ENCODE measurements at regions not wholly inside any gene's neighbourhood (a gene's known extent, or its start where the extent isn't known, plus 50 kb on each side); places are given as distances from the start of the nearest gene placed in this dataset.
A peak's percentile ranks its signal among the peaks of the same experiment; 100 is the strongest.

GRCh38 chr17:56047331-56047730 lies 105.9 kb upstream of the ANKFN1 start:
- no CpG with 5 or more reads among the region's 5 CpGs for WGBS, 2 donors (ENCODE audit: extremely low coverage in 2 of 2, insufficient read length in 2 of 2, insufficient replicate concordance in 1 of 2)
- H3K18ac ChIP-seq (ENCODE audit: low read length) = no peak overlapping the region

DNA sequence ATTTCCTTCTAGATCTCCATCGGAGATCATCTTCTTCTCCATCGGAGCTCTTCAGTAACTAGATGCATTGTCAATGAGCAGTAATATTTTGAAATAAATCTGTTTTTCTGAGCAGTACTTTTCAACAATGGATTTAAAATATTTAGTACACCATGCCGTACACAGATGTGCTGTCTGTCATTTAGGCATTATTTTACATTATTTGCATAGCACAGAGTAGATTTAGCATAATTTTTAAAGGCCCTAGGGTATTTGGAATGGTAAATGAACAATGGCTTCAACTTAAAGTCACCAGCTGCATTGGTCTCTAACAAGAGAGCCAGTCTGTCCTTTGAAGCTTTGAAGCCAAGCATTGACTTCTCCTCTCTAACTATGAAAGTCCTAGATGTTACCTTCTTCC lies 95.4 kb upstream of the ANKFN1 start:
- no peak overlapping the region for H4K8ac ChIP-seq (ENCODE audit: low read depth, low read length)
- H3K23ac ChIP-seq (ENCODE audit: low read depth, low read length, poor library complexity) = no peak overlapping the region
- no peak overlapping the region for H4K91ac ChIP-seq (ENCODE audit: low read depth, low read length, poor library complexity)
- H3K4ac ChIP-seq (ENCODE audit: low read length) = no peak overlapping the region
- H3K27me3 ChIP-seq (ENCODE audit: control insufficient read depth in 3 of 3, insufficient read depth in 3 of 3, low read depth in 1 of 3, low read length in 3 of 3) = no peaks in the 10 kb centered on the region
- no CpG with 5 or more reads among the region's 3 CpGs for WGBS, 2 donors (ENCODE audit: extremely low coverage in 2 of 2, insufficient read length in 2 of 2, insufficient replicate concordance in 1 of 2)
- no peak overlapping the region for H2AK5ac ChIP-seq (ENCODE audit: low read depth, low read length)
- H2BK120ac ChIP-seq (ENCODE audit: low read depth, low read length) = no peak overlapping the region
- no peak overlapping the region for H3K9ac ChIP-seq (ENCODE audit: low read depth, low read length, poor library complexity)
- H2BK15ac ChIP-seq (ENCODE audit: low read length) = no peak overlapping the region
- no peaks in the 10 kb centered on the region for H3K79me1 ChIP-seq (ENCODE audit: low read depth, low read length)
- H2AFZ ChIP-seq (ENCODE audit: low read length) = no peak overlapping the region
- DNase-seq (ENCODE audit: low spot score) = no peak
- no peak overlapping the region for H3K4me3 ChIP-seq (ENCODE audit: low read length in 2 of 2)
- H3K14ac ChIP-seq (ENCODE audit: low read length) = no peak overlapping the region
- no peak overlapping the region for H3K27ac ChIP-seq (replicated peaks; ENCODE audit: low read length)
- H3K9me3 ChIP-seq (replicated peaks in 1 of 2; ENCODE audit: control insufficient read depth in 2 of 2, insufficient read depth in 1 of 2, low read depth in 1 of 2, low read length in 2 of 2) = no peaks in the 10 kb centered on the region
- H3K18ac ChIP-seq (ENCODE audit: low read length) = no peak overlapping the region
- H2BK12ac ChIP-seq (ENCODE audit: low read length) = no peak overlapping the region
- H3K4me2 ChIP-seq (ENCODE audit: insufficient read depth, low read length, poor library complexity, severe bottlenecking) = no peak overlapping the region
- H3K4me1 ChIP-seq (ENCODE audit: control insufficient read depth in 2 of 2, insufficient read depth in 1 of 2, low read depth in 1 of 2, low read length in 2 of 2) = no peaks in the 10 kb centered on the region
- H2BK5ac ChIP-seq (ENCODE audit: low read length) = no peak overlapping the region
- H3K36me3 ChIP-seq (replicated peaks in 1 of 2; ENCODE audit: control insufficient read depth in 2 of 2, insufficient read depth in 2 of 2, low read length in 2 of 2) = no peaks in the 10 kb centered on the region

More at GRCh38 chr17:56047331-56047730, 105.9 kb upstream of the ANKFN1 start:
- Histone ChIP-seq H2AFZ (ENCODE audit: low read length) (no peak overlapping the region), H3K79me1 (ENCODE audit: low read depth, low read length) (no peaks in the 10 kb centered on the region), H3K23ac (ENCODE audit: low read depth, low read length, poor library complexity) (no peak overlapping the region), H3K36me3 (replicated peaks in 1 of 2; ENCODE audit: control insufficient read depth in 2 of 2, insufficient read depth in 2 of 2, low read length in 2 of 2) (no peaks in the 10 kb centered on the region), H2BK5ac (ENCODE audit: low read length) (no peak overlapping the region), H3K9ac (ENCODE audit: low read depth, low read length, poor library complexity) (no peak overlapping the region), H2BK15ac (ENCODE audit: low read length) (no peak overlapping the region), H3K27ac (replicated peaks; ENCODE audit: low read length) (no peak overlapping the region), H2BK120ac (ENCODE audit: low read depth, low read length) (no peak overlapping the region), H3K4me2 (ENCODE audit: insufficient read depth, low read length, poor library complexity, severe bottlenecking) (no peak overlapping the region), H3K4ac (ENCODE audit: low read length) (no peak overlapping the region), H4K91ac (ENCODE audit: low read depth, low read length, poor library complexity) (no peak overlapping the region), H3K4me1 (ENCODE audit: control insufficient read depth in 2 of 2, insufficient read depth in 1 of 2, low read depth in 1 of 2, low read length in 2 of 2) (peaks cover 0 to 7% of the 10 kb centered on the region in 2 donors), H3K9me3 (replicated peaks in 1 of 2; ENCODE audit: control insufficient read depth in 2 of 2, insufficient read depth in 1 of 2, low read depth in 1 of 2, low read length in 2 of 2) (no peaks in the 10 kb centered on the region), H4K8ac (ENCODE audit: low read depth, low read length) (no peak overlapping the region), H2BK12ac (ENCODE audit: low read length) (no peak overlapping the region), H3K14ac (ENCODE audit: low read length) (peak overlapping the region; percentile 4), H3K27me3 (ENCODE audit: control insufficient read depth in 3 of 3, insufficient read depth in 3 of 3, low read depth in 1 of 3, low read length in 3 of 3) (no peaks in the 10 kb centered on the region), H2AK5ac (ENCODE audit: low read depth, low read length) (no peak overlapping the region), H3K4me3 (ENCODE audit: low read length in 2 of 2) (peak overlapping the region in 1 of 2 donors; percentile 50)
- no peak for DNase-seq (ENCODE audit: low spot score)

- Histone ChIP-seq H3K4ac (ENCODE audit: low read length) (no peak overlapping the region), H2BK15ac (ENCODE audit: low read length) (peak overlapping the region; percentile 83), H2BK12ac (ENCODE audit: low read length) (no peak overlapping the region), H3K36me3 (replicated peaks in 1 of 2; ENCODE audit: control insufficient read depth in 2 of 2, insufficient read depth in 2 of 2, low read length in 2 of 2) (no peaks in the 10 kb centered on the region), H3K4me2 (ENCODE audit: insufficient read depth, low read length, poor library complexity, severe bottlenecking) (no peak overlapping the region), H3K18ac (ENCODE audit: low read length) (peak overlapping the region; percentile 50), H3K4me1 (ENCODE audit: control insufficient read depth in 2 of 2, insufficient read depth in 1 of 2, low read depth in 1 of 2, low read length in 2 of 2) (peaks cover 0 to 3% of the 10 kb centered on the region in 2 donors), H2BK120ac (ENCODE audit: low read depth, low read length) (no peak overlapping the region), H2BK5ac (ENCODE audit: low read length) (no peak overlapping the region), H3K27ac (replicated peaks; ENCODE audit: low read length) (no peak overlapping the region), H2AFZ (ENCODE audit: low read length) (no peak overlapping the region), H3K23ac (ENCODE audit: low read depth, low read length, poor library complexity) (no peak overlapping the region), H3K9ac (ENCODE audit: low read depth, low read length, poor library complexity) (no peak overlapping the region), H3K14ac (ENCODE audit: low read length) (peak overlapping the region; percentile 14), H3K79me1 (ENCODE audit: low read depth, low read length) (no peaks in the 10 kb centered on the region), H3K27me3 (ENCODE audit: control insufficient read depth in 3 of 3, insufficient read depth in 3 of 3, low read depth in 1 of 3, low read length in 3 of 3) (no peaks in the 10 kb centered on the region), H2AK5ac (ENCODE audit: low read depth, low read length) (peak overlapping the region; percentile 88), H4K91ac (ENCODE audit: low read depth, low read length, poor library complexity) (no peak overlapping the region), H4K8ac (ENCODE audit: low read depth, low read length) (no peak overlapping the region), H3K4me3 (ENCODE audit: low read length in 2 of 2) (no peak overlapping the region), H3K9me3 (replicated peaks in 1 of 2; ENCODE audit: control insufficient read depth in 2 of 2, insufficient read depth in 1 of 2, low read depth in 1 of 2, low read length in 2 of 2) (no peaks in the 10 kb centered on the region)
- no peak for DNase-seq (ENCODE audit: low spot score)
- no CpG with 5 or more reads among the region's 7 CpGs for WGBS, 2 donors (ENCODE audit: extremely low coverage in 2 of 2, insufficient read length in 2 of 2, insufficient replicate concordance in 1 of 2)
Measured at GRCh38 chr17:56064506-56064905, 88.8 kb upstream of the ANKFN1 start.

GRCh38 chr17:56074361-56074890 lies 78.8 kb upstream of the ANKFN1 start:
- Histone ChIP-seq H3K14ac (ENCODE audit: low read length) (no peak overlapping the region), H4K91ac (ENCODE audit: low read depth, low read length, poor library complexity) (no peak overlapping the region), H3K4me1 (ENCODE audit: control insufficient read depth in 2 of 2, insufficient read depth in 1 of 2, low read depth in 1 of 2, low read length in 2 of 2) (no peaks in the 10 kb centered on the region), H3K18ac (ENCODE audit: low read length) (no peak overlapping the region), H3K36me3 (replicated peaks in 1 of 2; ENCODE audit: control insufficient read depth in 2 of 2, insufficient read depth in 2 of 2, low read length in 2 of 2) (no peaks in the 10 kb centered on the region), H3K9ac (ENCODE audit: low read depth, low read length, poor library complexity) (no peak overlapping the region), H3K27ac (replicated peaks; ENCODE audit: low read length) (no peak overlapping the region), H3K27me3 (ENCODE audit: control insufficient read depth in 3 of 3, insufficient read depth in 3 of 3, low read depth in 1 of 3, low read length in 3 of 3) (no peaks in the 10 kb centered on the region), H3K79me1 (ENCODE audit: low read depth, low read length) (no peaks in the 10 kb centered on the region), H2BK5ac (ENCODE audit: low read length) (no peak overlapping the region), H3K4ac (ENCODE audit: low read length) (no peak overlapping the region), H3K4me2 (ENCODE audit: insufficient read depth, low read length, poor library complexity, severe bottlenecking) (no peak overlapping the region), H2BK15ac (ENCODE audit: low read length) (no peak overlapping the region), H2BK12ac (ENCODE audit: low read length) (no peak overlapping the region), H4K8ac (ENCODE audit: low read depth, low read length) (no peak overlapping the region), H2AFZ (ENCODE audit: low read length) (no peak overlapping the region), H3K23ac (ENCODE audit: low read depth, low read length, poor library complexity) (no peak overlapping the region), H2AK5ac (ENCODE audit: low read depth, low read length) (no peak overlapping the region), H3K9me3 (replicated peaks in 1 of 2; ENCODE audit: control insufficient read depth in 2 of 2, insufficient read depth in 1 of 2, low read depth in 1 of 2, low read length in 2 of 2) (no peaks in the 10 kb centered on the region), H3K4me3 (ENCODE audit: low read length in 2 of 2) (no peak overlapping the region), H2BK120ac (ENCODE audit: low read depth, low read length) (no peak overlapping the region)
- no peak for DNase-seq (ENCODE audit: low spot score)
- WGBS, 2 donors (ENCODE audit: extremely low coverage in 2 of 2, insufficient read length in 2 of 2, insufficient replicate concordance in 1 of 2) = no CpG with 5 or more reads among the region's 6 CpGs

All from neuronal stem cell (in vitro differentiated cells).